SK-N-SH (cell line): ENCODE measurements at regions not wholly inside any gene's neighbourhood (a gene's known extent, or its start where the extent isn't known, plus 50 kb on each side); places are given as distances from the start of the nearest gene placed in this dataset.
"Not testable (repeated sequence)": the region's sequence is repeated elsewhere in the genome, so short reads cannot be mapped to it uniquely, and the experiment has no call there.

Experiments
- CTCF ChIA-PET: fragments of 300-600, 350-600 bp; formaldehyde crosslinking; extraction: SDS; loops from one replicate; lab custom pipeline; 2021; lab: Yijun Ruan, JAX
- POLR2A ChIA-PET: fragments of 350-600 bp; sonication (Branson Sonifier 250); formaldehyde crosslinking; extraction: SDS; loops from one replicate; lab custom pipeline; 2020; ENCODE audit warnings: antibody characterized with exemption, inconsistent platforms; lab: Yijun Ruan, JAX
- DNase-seq: peaks from one replicate; pipeline ENCODE4 v3.0.0; 2012
- H2AFZ ChIP-seq: fragments of 200-600 bp; sonication (generic); 2 replicates; pipeline ENCODE4 v1.8.1; 2016; ENCODE audit warnings: antibody characterized with exemption, mild to moderate bottlenecking, low read depth
- H3F3A ChIP-seq: fragments of 200-600 bp; sonication (generic); replicated peaks from 2 replicates; pipeline ENCODE3; 2016; ENCODE audit warnings: antibody characterized with exemption, mild to moderate bottlenecking; ENCODE audit not compliant: insufficient read depth
- H3K27ac ChIP-seq, 2 experiments: fragments of 200-500 bp in 1 of 2; fragments of 200-600 bp in 1 of 2; sonication (Bioruptor generic) in 1 of 2; sonication (generic), shearing (Covaris generic) in 1 of 2; 2 replicates each; pipeline versions ENCODE4 v1.5.1 to v1.6.1; 2014 to 2016; ENCODE audit warnings: low read depth in 2 of 2, inconsistent platforms in 1 of 2, low read length in 1 of 2, mild to moderate bottlenecking in 1 of 2, mixed read lengths in 1 of 2
- H3K27me3 ChIP-seq: fragments of 200-600 bp; sonication (generic), shearing (Covaris generic); 2 replicates; pipeline ENCODE4 v1.6.1; 2016; ENCODE audit warnings: mixed run types; ENCODE audit not compliant: insufficient read depth
- H3K36me3 ChIP-seq, 2 experiments: fragments of 200-500 bp in 1 of 2; fragments of 200-600 bp in 1 of 2; sonication (Bioruptor generic) in 1 of 2; sonication (generic) in 1 of 2; replicated peaks in 1 of 2; 2 replicates each; pipeline versions ENCODE3 to v1.5.1; 2014 to 2016; ENCODE audit warnings: low read length in 1 of 2, mild to moderate bottlenecking in 1 of 2; ENCODE audit not compliant: insufficient read depth in 2 of 2, control insufficient read depth in 1 of 2
- H3K4me1 ChIP-seq, 2 experiments: fragments of 200-500 bp in 1 of 2; fragments of 200-600 bp in 1 of 2; sonication (Bioruptor generic) in 1 of 2; sonication (generic), shearing (Covaris generic) in 1 of 2; 2 replicates each; pipeline versions ENCODE4 v1.5.1 to v1.6.1; 2014 to 2016; ENCODE audit warnings: low read depth in 1 of 2, low read length in 1 of 2, mixed run types in 1 of 2; ENCODE audit not compliant: insufficient read depth in 2 of 2, control insufficient read depth in 1 of 2
- H3K4me2 ChIP-seq: fragments of 200-600 bp; sonication (generic), shearing (Covaris generic); 2 replicates; pipeline ENCODE4 v1.6.1; 2017; ENCODE audit warnings: mixed run types
- H3K4me3 ChIP-seq, 2 experiments: fragments of 200-500 bp in 1 of 2; fragments of 200-600 bp in 1 of 2; sonication (Bioruptor generic) in 1 of 2; sonication (generic), shearing (Covaris generic) in 1 of 2; 2 replicates each; pipeline versions ENCODE4 v1.5.1 to v1.8.1; 2014 to 2016; ENCODE audit warnings: low read depth in 2 of 2, inconsistent platforms in 1 of 2, low read length in 1 of 2, mild to moderate bottlenecking in 1 of 2, mixed read lengths in 1 of 2, moderate library complexity in 1 of 2
- H3K79me2 ChIP-seq: fragments of 200-600 bp; sonication (generic); 2 replicates; pipeline ENCODE4 v1.8.1; 2017; ENCODE audit warnings: mild to moderate bottlenecking; ENCODE audit not compliant: insufficient read depth
- H3K9ac ChIP-seq: fragments of 200-600 bp; sonication (generic); 2 replicates; pipeline ENCODE4 v1.6.1; 2017; ENCODE audit warnings: mixed run types
- H3K9me2 ChIP-seq: fragments of 200-600 bp; sonication (generic); 2 replicates; pipeline ENCODE4 v1.6.1; 2017; ENCODE audit warnings: mixed run types
- H3K9me3 ChIP-seq: fragments of 200-600 bp; sonication (generic); 2 replicates; pipeline ENCODE4 v1.6.1; 2017; ENCODE audit warnings: mixed run types, mild to moderate bottlenecking, moderate library complexity
- H4K20me1 ChIP-seq: fragments of 200-600 bp; sonication (generic); 2 replicates; pipeline ENCODE4 v1.6.1; 2017; ENCODE audit warnings: mild to moderate bottlenecking, mixed run types; ENCODE audit not compliant: insufficient read depth
- CHD2 ChIP-seq: fragments of 150-350 bp; IDR thresholded peaks from 2 replicates; pipeline ENCODE4 v1.6.1; 2018; ENCODE audit warnings: low read length; ENCODE audit not compliant: partially characterized antibody
- EP300 ChIP-seq, 2 experiments: IDR thresholded peaks; 2 replicates each; pipeline versions ENCODE4 v1.4.0 to v1.6.1; 2012; ENCODE audit warnings: borderline replicate concordance in 1 of 2, low read depth in 1 of 2, low read length in 1 of 2
- FOSL2 ChIP-seq: IDR thresholded peaks from 2 replicates; pipeline ENCODE4 v1.4.0; 2012; ENCODE audit warnings: low read depth, mild to moderate bottlenecking, moderate library complexity, borderline replicate concordance
- GABPA ChIP-seq: IDR thresholded peaks from 2 replicates; pipeline ENCODE4 v1.4.0; 2012; ENCODE audit warnings: low read depth, mild to moderate bottlenecking
- GATA2 ChIP-seq: sonication (generic); formaldehyde crosslinking; IDR thresholded peaks from 2 replicates; pipeline ENCODE4 v1.5.0; 2020; ENCODE audit warnings: mild to moderate bottlenecking, missing genetic modification reagents
- JUND ChIP-seq: IDR thresholded peaks from 2 replicates; pipeline ENCODE4 v1.4.0; 2012
- MXI1 ChIP-seq: IDR thresholded peaks from 2 replicates; pipeline ENCODE4 v1.6.1; 2012; ENCODE audit warnings: mild to moderate bottlenecking, low read depth, low read length, improper control_type of control experiment
- POLR2AphosphoS5 ChIP-seq: IDR thresholded peaks from 2 replicates; pipeline ENCODE4 v1.6.1; 2012; ENCODE audit warnings: low read depth, low read length
- RCOR1 ChIP-seq: fragments of 150-350 bp; IDR thresholded peaks from 2 replicates; pipeline ENCODE4 v1.6.1; 2017; ENCODE audit warnings: antibody characterized with exemption, low read length
- RXRA ChIP-seq: IDR thresholded peaks from 2 replicates; pipeline ENCODE4 v1.4.0; 2012; ENCODE audit warnings: low read depth, mild to moderate bottlenecking, borderline replicate concordance
- SMC3 ChIP-seq: IDR thresholded peaks from 2 replicates; pipeline ENCODE4 v1.6.1; 2012; ENCODE audit warnings: low read depth, low read length, improper control_type of control experiment
- TCF12 ChIP-seq: IDR thresholded peaks from 2 replicates; pipeline ENCODE4 v1.4.0; 2012
- YY1 ChIP-seq: IDR thresholded peaks from 2 replicates; pipeline ENCODE4 v1.4.0; 2012; ENCODE audit warnings: low read depth, mild to moderate bottlenecking
- WGBS: methylation state at CpG from one replicate; pipeline ENCODE4 v1.1.6; 2017; ENCODE audit warnings: low lambda C conversion rate; 5-methylcytosine and 5-hydroxymethylcytosine counted together
- TF ChIP-seq, protein P1 (sequence below): IDR thresholded peaks from 2 replicates; pipeline ENCODE4 v1.4.0; 2012; ENCODE audit warnings: low read depth
- TF ChIP-seq, protein P2 (sequence below): fragments of 200-600 bp; sonication (generic); IDR thresholded peaks from 2 replicates; pipeline ENCODE4 v1.6.1; 2017; ENCODE audit warnings: antibody characterized with exemption, mild to moderate bottlenecking, moderate library complexity
- TF ChIP-seq, protein P3 (sequence below): IDR thresholded peaks from 2 replicates; pipeline ENCODE4; 2012
- TF ChIP-seq, protein P4 (sequence below): IDR thresholded peaks from 2 replicates; pipeline ENCODE4 v1.4.0; 2012; ENCODE audit warnings: low read depth, borderline replicate concordance

DNA sequence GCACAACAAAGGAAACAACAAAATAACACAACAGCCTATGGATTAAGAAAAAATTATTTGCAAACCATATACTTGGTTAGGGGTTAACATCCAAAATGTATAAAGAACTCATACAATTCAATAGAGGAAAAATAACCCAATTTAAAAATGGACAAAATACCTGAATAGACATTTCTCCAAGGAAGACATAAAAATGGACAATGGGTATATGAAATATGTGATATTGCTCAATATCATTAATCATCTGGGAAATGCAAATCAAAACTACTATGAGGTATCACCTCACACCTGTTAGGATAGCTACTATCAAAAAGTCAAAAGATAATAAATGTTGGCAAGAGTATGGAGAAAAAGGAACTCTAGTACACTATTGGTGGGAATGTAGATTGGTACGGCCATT lies 71.0 kb upstream of the THRB start:
- H3K4me1 ChIP-seq = no peaks in the 10 kb centered on the region
- ChIA-PET POLR2A (no interaction called here), CTCF (no interaction called here)
- TF ChIP-seq TCF12 (no peak), YY1 (no peak), EP300 (IDR thresholded peaks at IDR 0.05; ENCODE audit: borderline replicate concordance in 1 of 2, low read depth in 1 of 2, low read length in 1 of 2) (no peak), POLR2AphosphoS5 (no peak), MXI1 (no peak), RXRA (no peak), JUND (no peak), GATA2 (CRISPR knock-in tag) (no peak)
- TF ChIP-seq, protein P1, sequence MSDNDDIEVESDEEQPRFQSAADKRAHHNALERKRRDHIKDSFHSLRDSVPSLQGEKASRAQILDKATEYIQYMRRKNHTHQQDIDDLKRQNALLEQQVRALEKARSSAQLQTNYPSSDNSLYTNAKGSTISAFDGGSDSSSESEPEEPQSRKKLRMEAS = no peak
- TF ChIP-seq, protein P2, sequence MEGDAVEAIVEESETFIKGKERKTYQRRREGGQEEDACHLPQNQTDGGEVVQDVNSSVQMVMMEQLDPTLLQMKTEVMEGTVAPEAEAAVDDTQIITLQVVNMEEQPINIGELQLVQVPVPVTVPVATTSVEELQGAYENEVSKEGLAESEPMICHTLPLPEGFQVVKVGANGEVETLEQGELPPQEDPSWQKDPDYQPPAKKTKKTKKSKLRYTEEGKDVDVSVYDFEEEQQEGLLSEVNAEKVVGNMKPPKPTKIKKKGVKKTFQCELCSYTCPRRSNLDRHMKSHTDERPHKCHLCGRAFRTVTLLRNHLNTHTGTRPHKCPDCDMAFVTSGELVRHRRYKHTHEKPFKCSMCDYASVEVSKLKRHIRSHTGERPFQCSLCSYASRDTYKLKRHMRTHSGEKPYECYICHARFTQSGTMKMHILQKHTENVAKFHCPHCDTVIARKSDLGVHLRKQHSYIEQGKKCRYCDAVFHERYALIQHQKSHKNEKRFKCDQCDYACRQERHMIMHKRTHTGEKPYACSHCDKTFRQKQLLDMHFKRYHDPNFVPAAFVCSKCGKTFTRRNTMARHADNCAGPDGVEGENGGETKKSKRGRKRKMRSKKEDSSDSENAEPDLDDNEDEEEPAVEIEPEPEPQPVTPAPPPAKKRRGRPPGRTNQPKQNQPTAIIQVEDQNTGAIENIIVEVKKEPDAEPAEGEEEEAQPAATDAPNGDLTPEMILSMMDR = no peak
- H3K9ac ChIP-seq = no peak overlapping the region
- DNase-seq = no peak
- WGBS = 88% methylated on average over 1 of the region's 1 CpG
- H3K4me3 ChIP-seq = no peak overlapping the region
- H2AFZ ChIP-seq = no peak overlapping the region
- H3K4me2 ChIP-seq = no peak overlapping the region
- no peak overlapping the region for H3K27ac ChIP-seq
- no peaks in the 10 kb centered on the region for H3K79me2 ChIP-seq
- H3K9me2 ChIP-seq = no peaks in the 10 kb centered on the region
- H3F3A ChIP-seq = no peaks in the 10 kb centered on the region
- 0 out of 2 replicates have a peak, but pooled peaks cover 6% of the 10 kb centered on the region for H3K9me3 ChIP-seq
- no peaks in the 10 kb centered on the region for H4K20me1 ChIP-seq
- no peaks in the 10 kb centered on the region for H3K27me3 ChIP-seq
- no peaks in the 10 kb centered on the region for H3K36me3 ChIP-seq

DNA sequence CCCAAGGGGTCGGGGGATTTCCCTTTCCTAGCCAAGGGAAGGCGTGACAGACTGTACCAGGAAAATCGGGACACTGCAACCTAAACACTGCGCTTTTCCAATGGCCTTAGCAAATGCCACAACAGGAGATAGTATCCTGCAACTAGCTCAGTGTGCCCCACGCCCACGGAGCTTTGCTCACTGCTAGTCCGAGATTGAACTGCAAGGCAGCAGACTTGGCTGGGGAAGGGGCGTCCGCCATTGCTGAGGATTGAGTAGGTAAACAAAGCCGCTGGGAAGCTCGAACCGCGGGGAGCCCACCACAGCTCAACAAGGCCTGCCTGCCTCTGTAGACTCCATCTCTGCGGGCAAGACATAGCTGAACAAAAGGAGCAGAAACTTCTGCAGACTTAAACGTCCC lies 72.3 kb upstream of the THRB start:
- H3K79me2 ChIP-seq = no peaks in the 10 kb centered on the region
- 0 out of 2 replicates have a peak, but pooled peaks cover 6% of the 10 kb centered on the region for H3K9me3 ChIP-seq
- H3K36me3 ChIP-seq = no peaks in the 10 kb centered on the region
- no peak for TF ChIP-seq GABPA
- TF ChIP-seq, protein P3, sequence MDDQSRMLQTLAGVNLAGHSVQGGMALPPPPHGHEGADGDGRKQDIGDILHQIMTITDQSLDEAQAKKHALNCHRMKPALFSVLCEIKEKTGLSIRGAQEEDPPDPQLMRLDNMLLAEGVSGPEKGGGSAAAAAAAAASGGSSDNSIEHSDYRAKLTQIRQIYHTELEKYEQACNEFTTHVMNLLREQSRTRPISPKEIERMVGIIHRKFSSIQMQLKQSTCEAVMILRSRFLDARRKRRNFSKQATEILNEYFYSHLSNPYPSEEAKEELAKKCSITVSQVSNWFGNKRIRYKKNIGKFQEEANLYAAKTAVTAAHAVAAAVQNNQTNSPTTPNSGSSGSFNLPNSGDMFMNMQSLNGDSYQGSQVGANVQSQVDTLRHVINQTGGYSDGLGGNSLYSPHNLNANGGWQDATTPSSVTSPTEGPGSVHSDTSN = no peak
- no peak for TF ChIP-seq FOSL2
- TF ChIP-seq CHD2 = no peak
- TF ChIP-seq, protein P4, sequence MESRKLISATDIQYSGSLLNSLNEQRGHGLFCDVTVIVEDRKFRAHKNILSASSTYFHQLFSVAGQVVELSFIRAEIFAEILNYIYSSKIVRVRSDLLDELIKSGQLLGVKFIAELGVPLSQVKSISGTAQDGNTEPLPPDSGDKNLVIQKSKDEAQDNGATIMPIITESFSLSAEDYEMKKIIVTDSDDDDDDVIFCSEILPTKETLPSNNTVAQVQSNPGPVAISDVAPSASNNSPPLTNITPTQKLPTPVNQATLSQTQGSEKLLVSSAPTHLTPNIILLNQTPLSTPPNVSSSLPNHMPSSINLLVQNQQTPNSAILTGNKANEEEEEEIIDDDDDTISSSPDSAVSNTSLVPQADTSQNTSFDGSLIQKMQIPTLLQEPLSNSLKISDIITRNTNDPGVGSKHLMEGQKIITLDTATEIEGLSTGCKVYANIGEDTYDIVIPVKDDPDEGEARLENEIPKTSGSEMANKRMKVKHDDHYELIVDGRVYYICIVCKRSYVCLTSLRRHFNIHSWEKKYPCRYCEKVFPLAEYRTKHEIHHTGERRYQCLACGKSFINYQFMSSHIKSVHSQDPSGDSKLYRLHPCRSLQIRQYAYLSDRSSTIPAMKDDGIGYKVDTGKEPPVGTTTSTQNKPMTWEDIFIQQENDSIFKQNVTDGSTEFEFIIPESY = no peak
- TF ChIP-seq RCOR1 = no peak
- TF ChIP-seq SMC3 = no peak
- H3K9me2 ChIP-seq = no peaks in the 10 kb centered on the region
- ChIA-PET CTCF (no interaction called here), POLR2A (no interaction called here)
- H3F3A ChIP-seq = no peaks in the 10 kb centered on the region
- no peak overlapping the region for H3K27ac ChIP-seq
- WGBS = 52% methylated on average over 15 of the region's 15 CpGs
- no peak overlapping the region for H3K9ac ChIP-seq
- H3K27me3 ChIP-seq = no peaks in the 10 kb centered on the region
- H3K4me2 ChIP-seq = no peak overlapping the region
- H3K4me3 ChIP-seq = no peak overlapping the region
- no peaks in the 10 kb centered on the region for H3K4me1 ChIP-seq
- no peak overlapping the region for H2AFZ ChIP-seq
- no peaks in the 10 kb centered on the region for H4K20me1 ChIP-seq
- no peak for DNase-seq

DNA sequence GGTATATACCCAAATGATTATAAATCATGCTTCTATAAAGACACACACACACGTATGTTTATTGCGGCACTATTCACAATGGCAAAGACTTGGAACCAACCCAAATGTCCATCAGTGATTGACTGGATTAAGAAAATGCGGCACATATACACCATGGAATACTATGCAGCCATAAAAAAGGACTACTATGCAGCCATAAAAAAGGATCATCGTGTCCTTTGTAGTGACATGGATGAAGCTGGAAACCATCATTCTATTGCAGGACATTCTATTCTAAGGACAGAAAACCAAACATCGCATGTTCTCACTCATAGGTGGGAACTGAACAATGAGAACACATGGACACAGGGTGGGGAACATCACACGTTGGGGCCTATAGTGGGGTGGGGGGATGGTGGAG lies 77.8 kb upstream of the THRB start:
- H3K9me3 ChIP-seq, CTCF ChIA-PET, DNase-seq, H3K27ac ChIP-seq, H3K4me2 ChIP-seq, H2AFZ ChIP-seq, H3K9ac ChIP-seq, H3K9me2 ChIP-seq, H3K4me3 ChIP-seq, H3K36me3 ChIP-seq, H3K79me2 ChIP-seq, H4K20me1 ChIP-seq, H3F3A ChIP-seq, H3K4me1 ChIP-seq, POLR2A ChIA-PET, H3K27me3 ChIP-seq: not testable (repeated sequence)
- 28% methylated on average over 6 of the region's 6 CpGs for WGBS
